Upper lobe of left lung (tissue), 4 donors: ENCODE measurements at regions not wholly inside any gene's neighbourhood (a gene's known extent, or its start where the extent isn't known, plus 50 kb on each side); places are given as distances from the start of the nearest gene placed in this dataset.

Experiments
- POLR2A ChIP-seq, 4 donors: fragments of 450-650 bp; IDR thresholded peaks; one replicate each; pipeline ENCODE4 v1.5.1; 2016 to 2017; ENCODE audit warnings: antibody characterized with exemption in 4 of 4, mild to moderate bottlenecking in 2 of 4
- POLR2AphosphoS5 ChIP-seq, 2 donors: sonication (generic); formaldehyde crosslinking; IDR thresholded peaks; one replicate each; pipeline ENCODE4 v1.5.1; 2017; ENCODE audit warnings: antibody characterized with exemption in 2 of 2

DNA sequence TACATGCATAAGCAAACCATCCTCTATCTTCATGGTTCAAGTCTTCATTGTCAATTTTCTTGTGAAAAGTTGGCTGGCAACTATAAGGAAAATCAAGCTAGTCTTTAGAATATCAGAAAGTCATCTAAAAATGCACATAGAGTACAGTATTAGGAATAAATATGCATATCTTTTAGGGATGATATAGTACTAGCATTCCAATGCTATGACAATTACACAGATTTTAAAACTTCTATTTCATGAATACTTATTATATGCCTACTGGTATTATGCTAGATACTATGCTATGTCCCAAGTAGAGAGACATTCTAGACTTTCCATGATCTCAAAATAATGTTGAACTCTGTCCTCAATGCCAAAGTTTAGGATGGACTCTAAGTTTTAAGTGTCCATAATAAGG is 81.3 kb upstream of the NAALADL2 start:
- no peak for TF ChIP-seq POLR2AphosphoS5 (IDR thresholded peaks at IDR 0.05)
- no peak for TF ChIP-seq POLR2A (IDR thresholded peaks at IDR 0.05)
